NCI-H2029 treated with DMSO at 0.1 percent for 48 hours (cell line): ENCODE measurements at regions not wholly inside any gene's neighbourhood (a gene's known extent, or its start where the extent isn't known, plus 50 kb on each side); places are given as distances from the start of the nearest gene placed in this dataset.

Source experiments
- DNase-seq: peaks from one replicate; lab custom pipeline; 2025; lab: John Stamatoyannopoulos, UW

- DNase-seq: no peak
Measured at GRCh38 chr2:12315224-12315623, 401.5 kb upstream of the TRIB2 start.

- no peak for DNase-seq
Measured at GRCh38 chr2:12316476-12316875, 400.3 kb upstream of the TRIB2 start.

GRCh38 chr2:12317286-12317685 lies 399.4 kb upstream of the TRIB2 start:
- no peak for DNase-seq

- no peak for DNase-seq
Measured at GRCh38 chr2:12317814-12318426, 398.8 kb upstream of the TRIB2 start.

GRCh38 chr2:12318427-12319057 lies 398.2 kb upstream of the TRIB2 start:
- DNase-seq: no peak

GRCh38 chr2:12320027-12320734 lies 396.6 kb upstream of the TRIB2 start:
- DNase-seq: no peak

- DNase-seq: no peak
Measured at GRCh38 chr2:12320991-12321641, 395.6 kb upstream of the TRIB2 start.

- no peak for DNase-seq
Measured at GRCh38 chr2:12321886-12322285, 394.9 kb upstream of the TRIB2 start.

GRCh38 chr2:12325806-12326205 lies 390.9 kb upstream of the TRIB2 start:
- DNase-seq: no peak

GRCh38 chr2:12326449-12327190 lies 390.1 kb upstream of the TRIB2 start:
- no peak for DNase-seq

GRCh38 chr2:12330916-12331315 lies 385.8 kb upstream of the TRIB2 start:
- no peak for DNase-seq

- no peak for DNase-seq
Measured at GRCh38 chr2:12331698-12332097, 385.0 kb upstream of the TRIB2 start.

GRCh38 chr2:12333293-12333692 lies 383.4 kb upstream of the TRIB2 start:
- DNase-seq: no peak

GRCh38 chr2:12334412-12334966 lies 382.2 kb upstream of the TRIB2 start:
- DNase-seq: no peak

GRCh38 chr2:12335131-12335530 lies 381.6 kb upstream of the TRIB2 start:
- no peak for DNase-seq

- DNase-seq: no peak
Measured at GRCh38 chr2:12335995-12336394, 380.7 kb upstream of the TRIB2 start.

- DNase-seq: no peak
Measured at GRCh38 chr2:12338946-12339697, 377.6 kb upstream of the TRIB2 start.

GRCh38 chr2:12340164-12340563 lies 376.6 kb upstream of the TRIB2 start:
- no peak for DNase-seq

GRCh38 chr2:12341215-12341614 lies 375.5 kb upstream of the TRIB2 start:
- DNase-seq: no peak

GRCh38 chr2:12341920-12342319 lies 374.8 kb upstream of the TRIB2 start:
- no peak for DNase-seq

- DNase-seq: no peak
Measured at GRCh38 chr2:12343141-12343540, 373.6 kb upstream of the TRIB2 start.
